Ectodermal cell (in vitro differentiated cells): ENCODE measurements at regions not wholly inside any gene's neighbourhood (a gene's known extent, or its start where the extent isn't known, plus 50 kb on each side); places are given as distances from the start of the nearest gene placed in this dataset.
"Not testable (repeated sequence)": the region's sequence is repeated elsewhere in the genome, so short reads cannot be mapped to it uniquely, and the experiment has no call there.

Experiments
- H3K27ac ChIP-seq: 2 replicates; pipeline ENCODE4 v1.7.0; 2013; ENCODE audit warnings: mild to moderate bottlenecking, low read depth, low read length; ENCODE audit not compliant: insufficient read depth, poor library complexity, severe bottlenecking
- H3K27me3 ChIP-seq: 2 replicates; pipeline ENCODE4 v1.7.0; 2013; ENCODE audit warnings: mild to moderate bottlenecking, low read length; ENCODE audit not compliant: insufficient read depth, control insufficient read depth, poor library complexity, severe bottlenecking
- H3K36me3 ChIP-seq: one replicate; pipeline ENCODE4 v1.7.0; 2013; ENCODE audit warnings: low read length; ENCODE audit not compliant: control insufficient read depth, insufficient read depth
- H3K4me1 ChIP-seq: one replicate; pipeline ENCODE4 v1.7.0; 2013; ENCODE audit warnings: low read length; ENCODE audit not compliant: control insufficient read depth, insufficient read depth
- H3K4me3 ChIP-seq: 2 replicates; pipeline ENCODE4 v1.7.0; 2013; ENCODE audit warnings: low read depth, low read length, control low read depth; ENCODE audit not compliant: insufficient read depth
- H3K9me3 ChIP-seq: 2 replicates; pipeline ENCODE4 v1.7.0; 2013; ENCODE audit warnings: mild to moderate bottlenecking, low read length, moderate library complexity; ENCODE audit not compliant: control insufficient read depth
- WGBS, 2 experiments: methylation state at CpG; one replicate each; pipeline ENCODE4 v1.1.7; 2013; ENCODE audit warnings: missing lambda C conversion rate in 2 of 2; 5-methylcytosine and 5-hydroxymethylcytosine counted together

DNA sequence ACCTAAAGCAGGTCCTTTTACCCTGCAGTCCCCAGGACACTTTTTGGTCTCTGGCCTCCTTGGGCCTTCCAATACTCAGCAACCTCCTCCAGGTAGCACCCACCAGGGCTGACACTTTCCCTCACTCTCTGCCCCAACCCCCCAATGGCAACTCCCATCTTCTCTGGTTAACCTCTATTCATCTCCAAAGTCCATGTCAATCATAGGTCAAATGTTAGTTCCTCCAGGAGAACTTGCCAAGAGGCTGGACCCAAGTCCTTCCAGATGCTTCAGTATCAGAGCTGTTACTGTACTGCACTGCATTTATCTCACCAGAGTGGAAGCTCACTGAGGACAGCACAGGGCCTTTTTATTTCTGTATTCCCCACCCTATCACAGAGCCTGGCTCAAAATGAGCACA lies 295.0 kb upstream of the KLF14 start:
- no peak overlapping the region for H3K27ac ChIP-seq
- H3K27me3 ChIP-seq = no peaks in the 10 kb centered on the region
- H3K4me3 ChIP-seq = no peak overlapping the region
- no peaks in the 10 kb centered on the region for H3K9me3 ChIP-seq
- H3K36me3 ChIP-seq = no peaks in the 10 kb centered on the region
- H3K4me1 ChIP-seq = no peaks in the 10 kb centered on the region

DNA sequence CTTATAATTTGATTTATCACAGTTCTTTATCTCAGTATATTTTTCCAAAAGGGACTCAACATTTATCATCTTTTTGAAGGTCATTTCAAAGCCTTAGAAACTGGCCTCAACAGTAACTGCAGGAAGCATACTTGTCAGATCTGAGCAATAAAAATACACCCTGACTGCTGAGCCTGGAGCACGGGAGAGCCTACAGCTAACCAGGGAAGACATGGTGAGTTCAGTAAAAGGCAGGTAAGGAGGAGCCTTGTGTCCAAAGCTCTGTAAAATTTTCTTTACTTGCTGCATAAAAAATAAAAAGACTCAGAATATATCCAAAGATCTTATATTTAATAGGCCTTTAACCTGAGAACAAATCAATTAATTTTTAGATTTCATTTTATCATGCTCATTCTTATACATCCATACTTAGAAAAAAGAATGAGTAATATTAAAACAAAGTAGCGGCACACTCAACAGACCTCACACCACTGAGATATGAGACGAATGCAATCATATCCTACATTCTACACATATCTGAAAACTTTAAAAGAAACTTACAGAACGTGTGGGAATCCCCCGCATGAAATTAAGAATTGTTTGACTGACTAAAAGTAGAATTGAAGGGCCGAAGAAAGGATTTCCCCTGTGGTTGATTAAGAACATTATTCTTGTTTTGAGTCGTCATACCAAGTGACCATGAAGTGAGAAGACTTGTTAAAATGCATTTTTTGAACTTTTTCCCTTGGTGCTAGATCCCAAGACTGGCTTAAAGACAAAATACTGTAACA lies 296.4 kb upstream of the MKLN1 start:
- no peaks in the 10 kb centered on the region for H3K4me1 ChIP-seq
- H3K4me3 ChIP-seq = no peak overlapping the region
- H3K36me3 ChIP-seq = no peaks in the 10 kb centered on the region
- no peak overlapping the region for H3K27ac ChIP-seq
- H3K9me3 ChIP-seq = no peaks in the 10 kb centered on the region
- 90 to 93% methylated on average over 7 of the region's 7 CpGs for WGBS, 2 experiments
- no peaks in the 10 kb centered on the region for H3K27me3 ChIP-seq

DNA sequence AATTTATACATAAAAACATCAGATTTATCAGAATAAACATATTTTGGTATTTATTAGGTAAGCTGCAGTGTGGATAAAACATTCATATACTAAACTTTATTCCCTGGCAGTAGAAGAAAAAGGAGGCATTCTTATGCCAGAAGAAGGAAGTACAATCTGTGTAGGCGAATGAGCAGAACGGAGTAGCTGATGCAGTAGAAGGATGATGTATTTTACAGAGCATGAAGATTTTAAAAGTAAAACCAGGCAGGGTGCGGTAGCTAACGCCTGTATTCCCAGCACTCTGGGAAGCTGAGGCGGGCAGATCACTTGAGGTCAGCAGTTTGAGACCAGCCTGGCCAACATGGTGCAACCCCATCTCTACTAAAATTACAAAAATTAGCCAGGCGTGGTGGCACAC lies 294.9 kb upstream of the MKLN1 start:
- no peaks in the 10 kb centered on the region for H3K9me3 ChIP-seq
- WGBS, 2 experiments = 92 to 96% methylated on average over 6 of the region's 6 CpGs
- H3K36me3 ChIP-seq = no peaks in the 10 kb centered on the region
- H3K27ac ChIP-seq = no peak overlapping the region
- H3K27me3 ChIP-seq = no peaks in the 10 kb centered on the region
- no peak overlapping the region for H3K4me3 ChIP-seq
- no peaks in the 10 kb centered on the region for H3K4me1 ChIP-seq

DNA sequence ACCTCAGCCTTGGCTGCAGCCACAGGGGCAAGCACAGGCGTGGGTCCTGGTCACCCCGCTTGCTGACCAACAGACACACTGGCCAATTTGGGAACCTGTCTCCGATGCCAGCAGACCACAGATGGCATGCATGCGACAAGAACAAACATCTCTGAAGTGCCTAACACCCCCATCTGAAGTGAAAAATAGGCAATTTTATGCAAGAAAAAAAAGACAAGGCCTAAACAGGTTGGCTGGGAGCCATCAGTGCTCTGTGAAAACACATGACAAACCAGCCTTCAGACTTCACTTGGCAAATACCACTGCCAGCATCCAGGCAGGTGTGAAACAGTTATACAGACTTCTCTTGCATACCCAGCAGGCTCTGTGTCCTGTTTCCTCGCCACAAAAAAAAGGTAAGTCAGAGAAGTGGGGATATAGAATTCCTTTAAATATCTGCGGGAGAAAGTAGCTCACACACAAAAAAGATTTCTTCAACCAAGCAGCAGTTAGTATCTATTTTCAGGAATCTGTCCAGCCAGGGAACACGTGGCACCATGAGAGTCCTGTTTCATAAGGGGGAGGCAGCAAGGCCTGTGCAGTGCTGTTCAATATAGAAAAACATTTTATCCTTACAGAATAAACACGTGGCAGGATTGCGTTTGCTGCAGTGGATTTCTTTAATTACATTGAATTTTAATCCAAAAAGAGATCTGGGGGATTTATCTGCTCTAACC lies 293.4 kb upstream of the MKLN1 start:
- 92 to 93% methylated on average over 6 to 9 of the region's 9 CpGs for WGBS, 2 experiments
- no peak overlapping the region for H3K27ac ChIP-seq
- H3K36me3 ChIP-seq = no peaks in the 10 kb centered on the region
- H3K4me1 ChIP-seq = no peaks in the 10 kb centered on the region
- H3K9me3 ChIP-seq = no peaks in the 10 kb centered on the region
- no peaks in the 10 kb centered on the region for H3K27me3 ChIP-seq
- H3K4me3 ChIP-seq = no peak overlapping the region

DNA sequence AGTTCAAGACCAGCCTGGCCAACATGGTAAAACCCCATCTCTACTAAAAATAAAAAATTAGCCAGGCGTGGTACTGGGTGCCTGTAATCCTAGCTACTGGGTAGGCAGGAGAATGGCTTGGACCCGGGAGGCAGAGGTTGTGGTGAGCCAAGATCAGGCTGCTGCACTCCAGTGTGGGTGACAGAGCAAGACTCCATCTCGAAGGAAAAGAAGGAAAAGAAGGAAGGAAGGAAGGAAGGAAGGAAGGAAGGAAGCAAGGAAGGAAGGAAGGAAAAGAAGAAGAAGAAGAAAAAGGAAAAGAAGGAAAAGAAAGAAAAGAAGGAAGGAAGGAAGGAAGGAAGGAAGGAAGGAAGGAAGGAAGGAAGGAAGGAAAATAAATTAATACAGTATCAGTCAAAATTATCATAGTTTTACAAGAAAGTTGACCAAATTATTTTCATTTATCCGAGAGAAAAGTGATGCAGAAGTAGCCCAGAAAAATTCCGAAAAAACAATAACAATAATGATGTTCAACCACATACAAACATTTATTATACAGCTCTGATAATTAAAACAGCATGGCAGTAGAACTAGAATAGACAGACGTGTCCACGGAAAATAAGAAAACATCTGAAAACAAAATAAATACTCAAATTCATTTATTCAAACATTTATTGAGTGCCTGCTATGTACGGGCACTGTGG lies 292.4 kb upstream of the MKLN1 start:
- no peaks in the 10 kb centered on the region for H3K4me1 ChIP-seq
- H3K9me3 ChIP-seq = no peaks in the 10 kb centered on the region
- no peaks in the 10 kb centered on the region for H3K36me3 ChIP-seq
- WGBS, 2 experiments = 89 to 96% methylated on average over 8 of the region's 8 CpGs
- H3K27ac ChIP-seq = no peak overlapping the region
- no peaks in the 10 kb centered on the region for H3K27me3 ChIP-seq
- H3K4me3 ChIP-seq = no peak overlapping the region

DNA sequence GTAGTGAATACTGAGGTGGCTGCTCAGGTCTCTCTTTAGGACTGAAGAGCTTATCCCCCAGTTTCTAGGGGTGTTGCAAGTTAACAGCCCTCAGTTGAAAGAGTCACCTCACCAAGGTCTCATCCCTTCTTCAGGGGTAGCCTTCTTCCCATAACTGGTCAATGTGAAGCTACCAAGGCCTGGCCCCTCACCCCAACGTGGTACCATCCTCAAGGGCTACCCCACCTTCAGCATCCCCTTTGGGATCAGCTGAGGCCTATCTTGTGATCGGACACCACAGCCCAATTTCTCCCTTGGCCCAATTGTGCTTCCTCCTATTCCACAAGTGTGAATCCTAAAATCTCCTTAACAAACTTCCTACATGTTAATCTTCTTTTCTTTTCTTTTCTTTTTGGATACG lies 289.5 kb upstream of the MKLN1 start:
- H3K27me3 ChIP-seq = no peaks in the 10 kb centered on the region
- no peak overlapping the region for H3K27ac ChIP-seq
- H3K36me3 ChIP-seq = no peaks in the 10 kb centered on the region
- no peaks in the 10 kb centered on the region for H3K4me1 ChIP-seq
- WGBS, 2 experiments = 87 to 88% methylated on average over 3 of the region's 3 CpGs
- H3K9me3 ChIP-seq = no peaks in the 10 kb centered on the region
- no peak overlapping the region for H3K4me3 ChIP-seq

DNA sequence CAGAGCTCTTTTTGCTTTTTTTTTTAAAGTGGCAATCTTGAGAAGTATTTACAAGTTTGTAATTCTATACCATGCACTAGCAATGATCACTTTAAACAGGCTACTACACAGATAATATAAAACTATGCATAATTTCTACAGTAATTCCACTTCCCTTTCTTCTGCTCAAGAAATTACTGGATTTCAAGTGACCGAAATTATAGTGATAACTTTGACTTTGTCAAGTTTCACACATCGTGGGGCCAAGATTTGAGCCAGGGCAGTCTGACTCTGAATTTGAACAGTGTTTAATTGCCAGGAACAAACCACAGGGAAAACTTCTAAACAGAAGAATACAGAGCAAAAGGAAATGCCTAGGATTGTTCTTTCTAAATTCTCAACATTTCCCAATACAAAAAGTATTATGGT lies 288.3 kb upstream of the MKLN1 start:
- H3K36me3 ChIP-seq = no peaks in the 10 kb centered on the region
- WGBS, 2 experiments = 91 to 96% methylated on average over 2 of the region's 2 CpGs
- H3K9me3 ChIP-seq = no peaks in the 10 kb centered on the region
- no peaks in the 10 kb centered on the region for H3K27me3 ChIP-seq
- H3K27ac ChIP-seq = no peak overlapping the region
- no peak overlapping the region for H3K4me3 ChIP-seq
- no peaks in the 10 kb centered on the region for H3K4me1 ChIP-seq

DNA sequence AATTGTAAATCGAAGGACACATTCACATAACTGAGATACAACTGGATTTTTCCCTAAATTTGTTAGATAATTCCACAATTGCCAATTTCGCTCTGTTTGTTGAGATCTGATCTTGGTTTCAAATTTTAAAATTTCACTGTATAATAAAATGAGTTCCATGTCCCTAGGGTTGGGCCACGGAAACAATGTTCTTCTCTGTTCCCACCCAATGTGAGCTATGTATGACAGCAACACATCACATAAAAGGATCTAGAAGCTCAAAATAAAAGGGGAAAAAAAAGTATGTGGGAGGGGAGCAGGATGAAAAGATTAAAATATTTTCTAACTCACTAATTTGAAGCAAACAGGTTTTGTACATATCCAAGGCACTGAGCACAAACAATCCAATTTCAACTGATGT lies 287.8 kb upstream of the MKLN1 start:
- WGBS, 2 experiments = 91 to 100% methylated on average over 2 of the region's 3 CpGs
- H3K9me3 ChIP-seq = no peaks in the 10 kb centered on the region
- H3K27ac ChIP-seq = no peak overlapping the region
- no peaks in the 10 kb centered on the region for H3K27me3 ChIP-seq
- H3K4me1 ChIP-seq = no peaks in the 10 kb centered on the region
- H3K4me3 ChIP-seq = no peak overlapping the region
- H3K36me3 ChIP-seq = no peaks in the 10 kb centered on the region

DNA sequence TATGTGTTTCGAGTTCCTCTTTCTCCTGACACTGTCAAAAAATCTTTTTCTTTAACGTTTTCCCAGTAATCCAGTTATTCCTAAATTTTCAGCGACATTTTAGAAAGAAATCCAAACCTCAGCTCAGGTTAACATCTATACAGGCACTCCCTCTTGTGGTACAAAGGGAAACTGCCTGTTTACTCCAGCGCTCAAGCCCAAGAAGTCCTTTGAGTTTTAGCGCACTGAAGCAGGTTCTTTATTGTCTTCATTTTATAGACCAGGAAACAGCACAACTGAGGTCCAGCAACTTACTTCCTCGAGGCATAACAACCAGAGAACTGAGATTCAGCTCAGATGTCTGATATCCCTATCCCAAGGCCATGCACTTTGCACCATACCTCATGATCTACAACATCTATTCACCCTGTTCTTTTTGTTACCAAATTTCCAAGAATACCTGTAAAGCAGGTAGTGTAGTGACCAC lies 287.2 kb upstream of the MKLN1 start:
- H3K36me3 ChIP-seq = no peaks in the 10 kb centered on the region
- no peak overlapping the region for H3K4me3 ChIP-seq
- H3K9me3 ChIP-seq = no peaks in the 10 kb centered on the region
- WGBS, 2 experiments = 15 to 16% methylated on average over 6 of the region's 6 CpGs
- no peak overlapping the region for H3K27ac ChIP-seq
- H3K4me1 ChIP-seq = no peaks in the 10 kb centered on the region
- no peaks in the 10 kb centered on the region for H3K27me3 ChIP-seq

DNA sequence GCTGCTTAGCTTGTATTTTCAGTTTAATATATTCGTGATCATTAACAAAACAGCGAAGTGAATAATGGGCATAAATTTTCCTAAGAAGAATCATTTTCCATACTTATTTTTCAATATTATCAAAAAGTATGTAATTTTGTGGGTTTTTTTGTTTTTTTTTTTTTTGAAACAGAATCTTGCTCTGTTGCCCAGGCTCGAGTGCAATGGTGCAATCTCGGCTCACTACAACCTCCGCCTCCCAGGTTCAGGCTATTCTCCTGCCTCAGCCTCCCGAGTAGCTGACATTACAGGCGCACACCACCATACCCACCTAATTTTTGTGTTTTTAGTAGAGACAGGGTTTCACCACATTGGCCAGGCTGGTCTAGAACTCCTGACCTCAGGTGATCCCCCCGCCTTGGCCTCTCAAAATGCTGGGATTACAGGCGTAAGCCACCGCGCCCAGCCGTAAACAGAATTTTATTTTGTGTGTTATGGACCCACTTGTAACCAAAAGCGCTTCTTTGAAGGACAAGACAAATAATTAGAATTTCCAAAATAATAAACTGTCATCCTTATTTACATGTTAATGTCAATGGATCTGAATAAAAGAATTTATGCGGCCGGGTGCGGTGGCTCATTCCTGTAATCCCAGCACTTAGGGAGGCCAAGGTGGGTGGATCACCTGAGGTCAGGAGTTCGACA lies 286.5 kb upstream of the MKLN1 start:
- not testable (repeated sequence) for H3K27me3 ChIP-seq, H3K36me3 ChIP-seq, H3K4me1 ChIP-seq, H3K9me3 ChIP-seq, H3K4me3 ChIP-seq, H3K27ac ChIP-seq
- WGBS, 2 experiments = 91 to 95% methylated on average over 14 to 15 of the region's 17 CpGs
